Nephron progenitor cell (in vitro differentiated cells): ENCODE measurements at regions not wholly inside any gene's neighbourhood (a gene's known extent, or its start where the extent isn't known, plus 50 kb on each side); places are given as distances from the start of the nearest gene placed in this dataset.

ENCODE experiments used
- DNase-seq: peaks from one replicate; pipeline ENCODE4 v3.0.0; 2021
- H3K27ac Mint-ChIP-seq: 2 replicates; pipeline ENCODE4 v1.8.0; 2021; ENCODE audit warnings: mild to moderate bottlenecking, moderate library complexity, mixed read lengths
- H3K27me3 Mint-ChIP-seq: 2 replicates; pipeline ENCODE4 v1.8.0; 2021; ENCODE audit warnings: mild to moderate bottlenecking, low read depth, mixed read lengths; ENCODE audit not compliant: poor library complexity
- H3K36me3 Mint-ChIP-seq: 2 replicates; pipeline ENCODE4 v1.8.0; 2021; ENCODE audit warnings: low read depth, mixed read lengths
- H3K4me1 Mint-ChIP-seq: 2 replicates; pipeline ENCODE4 v1.8.0; 2021; ENCODE audit warnings: mixed read lengths
- H3K4me3 Mint-ChIP-seq: 2 replicates; pipeline ENCODE4 v1.8.0; 2021; ENCODE audit warnings: mild to moderate bottlenecking, moderate library complexity, mixed read lengths
- H3K9me3 Mint-ChIP-seq: 2 replicates; pipeline ENCODE4 v1.8.0; 2021; ENCODE audit warnings: mild to moderate bottlenecking, moderate library complexity, mixed read lengths
- TF ChIP-seq, protein P1 (sequence below): fragments of 200-600 bp; sonication (generic); IDR thresholded peaks from 2 replicates; pipeline ENCODE4 v1.5.0; 2021; ENCODE audit warnings: antibody characterized with exemption

DNA sequence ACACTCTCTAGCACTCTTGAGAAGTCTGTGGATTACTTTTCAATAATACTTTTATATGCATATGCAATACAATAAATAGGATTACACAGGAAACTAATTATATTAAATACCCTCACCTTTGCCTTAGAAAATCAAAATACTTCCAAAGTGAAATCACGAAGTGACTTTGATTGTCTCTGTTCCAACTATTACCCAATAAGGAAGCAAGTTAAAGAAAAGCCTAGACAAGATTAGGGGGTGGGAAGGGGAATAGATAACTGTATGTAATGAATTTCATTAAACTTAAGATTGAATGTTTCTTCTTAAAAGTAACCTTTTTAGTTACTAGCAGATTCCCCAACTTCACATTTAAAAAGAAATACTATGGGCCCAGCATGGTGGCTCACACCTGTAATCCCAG, 66.6 kb upstream of the SOX4 start:
- Mint-ChIP-seq H3K36me3 (no peaks in the 10 kb centered on the region), H3K4me3 (no peak overlapping the region), H3K27ac (no peak overlapping the region), H3K9me3 (no peaks in the 10 kb centered on the region), H3K27me3 (peaks cover 7% of the 10 kb centered on the region), H3K4me1 (peaks cover 16% of the 10 kb centered on the region)
- DNase-seq: no peak
- TF ChIP-seq, protein P1, sequence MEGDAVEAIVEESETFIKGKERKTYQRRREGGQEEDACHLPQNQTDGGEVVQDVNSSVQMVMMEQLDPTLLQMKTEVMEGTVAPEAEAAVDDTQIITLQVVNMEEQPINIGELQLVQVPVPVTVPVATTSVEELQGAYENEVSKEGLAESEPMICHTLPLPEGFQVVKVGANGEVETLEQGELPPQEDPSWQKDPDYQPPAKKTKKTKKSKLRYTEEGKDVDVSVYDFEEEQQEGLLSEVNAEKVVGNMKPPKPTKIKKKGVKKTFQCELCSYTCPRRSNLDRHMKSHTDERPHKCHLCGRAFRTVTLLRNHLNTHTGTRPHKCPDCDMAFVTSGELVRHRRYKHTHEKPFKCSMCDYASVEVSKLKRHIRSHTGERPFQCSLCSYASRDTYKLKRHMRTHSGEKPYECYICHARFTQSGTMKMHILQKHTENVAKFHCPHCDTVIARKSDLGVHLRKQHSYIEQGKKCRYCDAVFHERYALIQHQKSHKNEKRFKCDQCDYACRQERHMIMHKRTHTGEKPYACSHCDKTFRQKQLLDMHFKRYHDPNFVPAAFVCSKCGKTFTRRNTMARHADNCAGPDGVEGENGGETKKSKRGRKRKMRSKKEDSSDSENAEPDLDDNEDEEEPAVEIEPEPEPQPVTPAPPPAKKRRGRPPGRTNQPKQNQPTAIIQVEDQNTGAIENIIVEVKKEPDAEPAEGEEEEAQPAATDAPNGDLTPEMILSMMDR: no peak

DNA sequence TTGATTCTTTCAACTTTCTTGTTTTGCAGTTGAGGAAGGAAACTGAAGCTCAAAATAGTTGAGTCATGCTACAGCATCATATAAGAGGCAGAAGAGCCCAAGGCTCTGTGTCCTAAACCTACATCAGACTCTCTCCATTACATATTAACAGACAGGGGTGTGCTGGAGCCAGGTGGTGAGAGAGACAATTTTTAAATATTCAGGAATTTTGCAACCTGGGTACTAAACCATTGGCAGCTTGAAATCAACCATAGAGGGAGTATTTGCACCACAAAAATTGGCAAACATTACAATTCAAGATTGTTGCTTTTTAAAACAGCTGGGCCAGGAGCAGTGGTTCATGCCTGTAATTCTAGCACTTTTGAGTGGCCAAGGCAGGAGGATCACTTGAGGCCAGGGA, 65.8 kb upstream of the SOX4 start:
- TF ChIP-seq, protein P1: no peak
- Mint-ChIP-seq H3K9me3 (no peaks in the 10 kb centered on the region), H3K27ac (no peak overlapping the region), H3K36me3 (no peaks in the 10 kb centered on the region), H3K4me3 (no peak overlapping the region), H3K4me1 (peaks cover 13% of the 10 kb centered on the region), H3K27me3 (peaks cover 5% of the 10 kb centered on the region)
- no peak for DNase-seq

DNA sequence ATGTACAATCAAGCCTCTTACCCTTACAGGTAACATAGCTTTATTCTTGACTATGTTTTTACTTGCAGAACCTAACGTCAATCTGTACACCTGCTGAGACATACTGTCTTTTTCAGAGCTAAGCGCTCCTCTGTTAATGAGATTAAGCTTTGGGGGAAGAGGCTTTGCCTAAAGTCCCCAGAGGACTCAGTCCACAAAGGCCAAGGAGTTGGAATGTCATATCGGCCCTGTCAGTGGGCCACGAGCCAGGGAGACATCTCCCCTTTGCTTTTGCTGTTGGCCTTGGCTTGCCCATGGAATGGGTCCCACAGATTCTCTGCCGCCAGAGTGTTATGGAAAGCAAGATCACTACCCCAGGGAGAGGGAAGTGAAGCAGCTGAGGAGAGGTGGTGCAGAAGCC, 64.1 kb upstream of the SOX4 start:
- Mint-ChIP-seq H3K36me3 (no peaks in the 10 kb centered on the region), H3K4me1 (peaks cover 4% of the 10 kb centered on the region), H3K4me3 (no peak overlapping the region), H3K9me3 (peaks cover under 1% of the 10 kb centered on the region), H3K27ac (peak overlapping the region; percentile 13), H3K27me3 (peaks cover 6% of the 10 kb centered on the region)
- no peak for DNase-seq
- TF ChIP-seq, protein P1: no peak

DNA sequence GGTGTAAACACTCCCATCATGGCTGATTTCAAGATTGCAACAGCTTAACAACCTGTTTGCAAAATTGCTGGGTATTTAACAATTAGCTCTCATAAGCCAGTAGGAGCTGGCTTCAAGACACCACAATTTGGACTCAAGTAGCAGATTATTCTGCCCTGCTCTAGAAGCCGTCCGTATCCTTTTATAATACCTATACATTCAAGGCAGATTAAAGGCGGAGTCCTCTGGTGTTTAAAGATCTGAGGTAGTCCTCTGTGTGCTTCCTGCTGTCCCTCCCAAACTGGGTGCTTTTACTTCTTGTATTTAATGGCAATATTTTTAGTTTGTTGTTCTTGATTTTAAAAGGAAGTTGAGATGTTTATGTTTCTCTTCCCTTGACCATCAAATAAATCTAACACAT, 62.2 kb upstream of the SOX4 start:
- Mint-ChIP-seq H3K27me3 (peaks cover 3% of the 10 kb centered on the region), H3K4me3 (no peak overlapping the region), H3K9me3 (peaks cover 6% of the 10 kb centered on the region), H3K36me3 (no peaks in the 10 kb centered on the region), H3K27ac (no peak overlapping the region), H3K4me1 (peaks cover 4% of the 10 kb centered on the region)
- DNase-seq: no peak
- TF ChIP-seq, protein P1: no peak

DNA sequence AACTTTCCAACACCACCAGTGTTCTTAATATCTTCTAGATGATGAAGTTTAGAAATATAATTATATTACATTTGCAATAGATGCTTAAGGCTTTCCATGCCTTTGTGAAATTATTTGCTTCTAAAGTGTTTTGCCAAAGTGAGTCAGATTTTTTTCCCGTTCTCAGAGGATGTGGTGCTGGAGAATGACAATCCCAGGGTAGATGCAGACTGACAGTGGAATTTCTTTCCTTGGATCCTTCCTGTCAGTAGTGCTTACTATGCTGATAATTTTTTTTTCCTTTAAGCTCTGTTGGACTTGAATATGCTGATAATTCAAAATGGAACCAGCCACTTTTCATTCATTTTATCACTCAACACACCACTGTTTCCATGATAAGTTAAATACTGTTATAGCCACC, 59.9 kb upstream of the SOX4 start:
- H3K9me3 Mint-ChIP-seq: peaks cover 6% of the 10 kb centered on the region
- H3K36me3 Mint-ChIP-seq: no peaks in the 10 kb centered on the region
- DNase-seq: no peak
- peaks cover 19% of the 10 kb centered on the region for H3K4me1 Mint-ChIP-seq
- H3K4me3 Mint-ChIP-seq: no peak overlapping the region
- no peak overlapping the region for H3K27ac Mint-ChIP-seq
- peaks cover 3% of the 10 kb centered on the region for H3K27me3 Mint-ChIP-seq
- TF ChIP-seq, protein P1: no peak

DNA sequence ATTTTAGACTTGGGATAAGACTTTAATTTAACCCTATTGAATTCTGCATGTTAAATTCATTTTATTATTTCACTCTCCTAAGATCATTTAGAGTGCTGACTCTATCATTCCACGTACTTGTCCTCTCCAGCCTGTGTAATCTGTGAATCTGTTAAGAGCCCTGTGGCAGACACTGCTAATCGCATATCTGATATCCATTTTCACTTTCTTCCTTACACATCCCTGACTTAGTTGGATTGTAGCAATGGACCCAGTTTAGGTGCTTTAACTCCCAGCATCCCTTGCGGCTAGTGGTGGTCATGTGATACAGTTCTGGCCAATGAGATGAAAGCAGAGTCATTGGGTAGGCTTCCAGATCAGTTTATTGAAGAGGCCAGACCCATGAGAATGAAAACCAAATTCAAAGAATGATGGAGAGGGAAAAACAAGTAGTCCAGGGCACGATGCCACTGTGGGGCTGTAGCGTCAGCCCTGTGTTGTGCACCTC, 57.2 kb upstream of the SOX4 start:
- H3K4me3 Mint-ChIP-seq: no peak overlapping the region
- no peak overlapping the region for H3K27ac Mint-ChIP-seq
- no peak for DNase-seq
- peaks cover 3% of the 10 kb centered on the region for H3K27me3 Mint-ChIP-seq
- peaks cover 6% of the 10 kb centered on the region for H3K9me3 Mint-ChIP-seq
- H3K4me1 Mint-ChIP-seq: peaks cover 34% of the 10 kb centered on the region
- TF ChIP-seq, protein P1: no peak
- no peaks in the 10 kb centered on the region for H3K36me3 Mint-ChIP-seq
